HG03139 (cell line): ENCODE measurements at regions not wholly inside any gene's neighbourhood (a gene's known extent, or its start where the extent isn't known, plus 50 kb on each side); places are given as distances from the start of the nearest gene placed in this dataset.

Experiments
- ATAC-seq: cut with Tn5 transposase; IDR thresholded peaks from one replicate; pipeline ENCODE4 v1.9.1; 2021; ENCODE audit not compliant: unreplicated experiment

- ATAC-seq: no peak
Observed at GRCh38 chr10:130400890-130401289, 264.7 kb downstream of the GLRX3 start.

DNA sequence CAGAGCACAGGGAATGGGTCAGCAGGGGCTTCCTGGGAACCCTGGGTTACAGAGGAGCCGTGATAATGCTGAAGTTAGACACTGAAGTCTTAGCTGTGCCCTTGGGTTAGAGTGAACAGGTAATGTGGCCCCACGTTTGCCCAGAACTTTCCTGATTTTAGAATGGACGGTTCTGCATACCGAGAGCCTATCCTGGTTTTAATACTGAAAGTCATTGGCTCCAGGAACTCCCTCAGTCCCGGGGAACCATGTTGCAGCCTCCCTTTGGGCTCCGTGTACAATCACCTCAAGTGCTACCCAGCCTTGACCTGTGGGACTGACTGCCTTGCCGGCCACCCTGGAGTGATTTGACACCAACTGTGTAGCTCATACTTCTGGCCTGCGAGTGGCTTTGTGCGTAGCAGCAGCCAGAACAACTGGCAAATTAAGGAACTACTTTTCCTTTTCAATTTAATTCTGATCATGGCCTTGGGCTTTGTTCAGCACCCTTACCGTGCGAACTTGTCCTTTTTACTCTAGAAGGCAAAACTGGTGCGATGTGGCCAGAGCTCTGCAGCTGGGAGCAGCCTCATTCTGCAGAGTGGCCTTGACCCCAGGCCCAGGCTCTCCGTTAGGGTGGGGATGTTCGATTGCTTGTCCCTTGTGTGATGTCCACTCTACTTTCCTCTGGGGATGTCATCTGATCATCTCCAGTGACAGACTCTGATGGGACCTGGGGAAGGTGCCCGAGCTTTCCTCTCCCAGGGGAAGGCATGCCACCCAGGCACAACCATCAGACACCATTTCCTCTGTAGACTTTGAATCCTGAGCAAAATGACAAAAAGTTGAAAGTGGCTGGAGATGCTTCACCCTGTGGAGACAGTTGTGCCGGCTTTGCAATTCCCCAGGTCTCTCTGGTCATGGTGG, 265.9 kb downstream of the GLRX3 start:
- ATAC-seq: no peak

GRCh38 chr10:130403153-130404075, 267.2 kb downstream of the GLRX3 start:
- no peak for ATAC-seq

- ATAC-seq: no peak
Observed at GRCh38 chr10:130404476-130405055, 268.4 kb downstream of the GLRX3 start.

DNA sequence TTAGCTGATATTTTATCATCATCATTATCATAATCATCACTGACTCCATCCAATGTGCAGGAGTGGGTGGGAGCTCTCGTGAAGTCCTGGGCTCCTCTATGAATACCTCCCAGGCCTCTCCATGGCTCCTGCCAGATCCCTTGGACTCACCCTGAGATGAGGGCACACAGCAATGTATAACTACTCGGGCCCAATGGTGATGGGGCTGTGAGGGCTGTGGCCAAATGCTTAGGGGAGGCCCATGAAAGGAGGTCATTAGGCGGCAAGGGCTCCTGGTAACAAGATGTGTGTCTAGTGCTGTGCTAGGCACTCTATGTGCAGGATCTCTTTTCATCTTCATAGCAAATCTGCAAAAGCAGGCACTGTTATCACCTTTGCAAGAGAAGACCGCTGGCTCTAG, 270.9 kb downstream of the GLRX3 start:
- ATAC-seq: no peak

- no peak for ATAC-seq
Observed at GRCh38 chr10:130409331-130409730, 273.1 kb downstream of the GLRX3 start.

DNA sequence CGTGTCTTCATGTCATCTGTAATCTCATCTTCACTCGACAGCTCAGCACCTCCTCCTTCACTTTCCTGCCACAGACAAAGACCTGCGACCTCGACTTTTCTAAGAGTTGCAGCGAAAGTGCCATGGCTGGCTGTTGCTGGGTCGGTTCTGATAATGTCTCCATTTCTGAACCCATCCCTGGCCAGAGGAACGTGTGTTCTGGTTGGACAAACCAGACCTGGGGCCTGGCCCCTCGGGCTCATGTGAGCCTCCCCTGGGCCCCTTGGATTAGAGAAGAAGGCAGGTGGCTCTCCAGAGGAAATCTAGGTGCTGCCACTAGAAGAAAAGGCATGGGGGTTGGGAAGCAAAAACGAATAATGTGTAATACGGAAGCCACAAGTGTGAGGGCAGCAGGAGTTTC, 273.7 kb downstream of the GLRX3 start:
- no peak for ATAC-seq

DNA sequence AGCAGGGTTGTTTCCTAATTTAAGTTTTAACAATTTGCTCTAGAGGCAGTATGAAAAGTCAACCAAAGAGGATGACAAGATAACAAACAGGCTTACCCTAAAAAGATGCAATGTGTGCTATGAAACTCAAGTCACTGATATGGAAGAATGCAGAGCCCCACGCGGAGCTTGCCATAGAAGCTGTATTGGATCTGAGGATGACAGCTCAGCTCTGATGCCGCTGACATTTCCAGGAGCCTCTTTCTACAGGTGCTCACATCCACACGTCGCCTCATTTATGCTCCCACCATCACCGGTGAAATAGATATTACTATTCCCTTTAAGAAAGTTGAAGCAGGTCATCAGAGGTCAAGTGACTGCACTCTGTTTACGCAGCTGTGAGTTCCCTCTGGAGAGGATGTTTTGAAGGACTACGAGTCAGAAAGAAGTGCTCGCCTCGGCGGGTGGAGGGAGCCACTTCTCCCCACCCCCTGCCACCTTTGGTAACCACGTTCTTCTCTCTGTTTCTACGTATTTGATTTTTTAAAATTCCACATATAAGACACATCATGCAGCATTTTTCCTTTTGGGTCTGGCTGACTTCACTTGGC, 275.4 kb downstream of the GLRX3 start:
- ATAC-seq: no peak

- no peak for ATAC-seq
Observed at GRCh38 chr10:130412317-130412716, 276.1 kb downstream of the GLRX3 start.

DNA sequence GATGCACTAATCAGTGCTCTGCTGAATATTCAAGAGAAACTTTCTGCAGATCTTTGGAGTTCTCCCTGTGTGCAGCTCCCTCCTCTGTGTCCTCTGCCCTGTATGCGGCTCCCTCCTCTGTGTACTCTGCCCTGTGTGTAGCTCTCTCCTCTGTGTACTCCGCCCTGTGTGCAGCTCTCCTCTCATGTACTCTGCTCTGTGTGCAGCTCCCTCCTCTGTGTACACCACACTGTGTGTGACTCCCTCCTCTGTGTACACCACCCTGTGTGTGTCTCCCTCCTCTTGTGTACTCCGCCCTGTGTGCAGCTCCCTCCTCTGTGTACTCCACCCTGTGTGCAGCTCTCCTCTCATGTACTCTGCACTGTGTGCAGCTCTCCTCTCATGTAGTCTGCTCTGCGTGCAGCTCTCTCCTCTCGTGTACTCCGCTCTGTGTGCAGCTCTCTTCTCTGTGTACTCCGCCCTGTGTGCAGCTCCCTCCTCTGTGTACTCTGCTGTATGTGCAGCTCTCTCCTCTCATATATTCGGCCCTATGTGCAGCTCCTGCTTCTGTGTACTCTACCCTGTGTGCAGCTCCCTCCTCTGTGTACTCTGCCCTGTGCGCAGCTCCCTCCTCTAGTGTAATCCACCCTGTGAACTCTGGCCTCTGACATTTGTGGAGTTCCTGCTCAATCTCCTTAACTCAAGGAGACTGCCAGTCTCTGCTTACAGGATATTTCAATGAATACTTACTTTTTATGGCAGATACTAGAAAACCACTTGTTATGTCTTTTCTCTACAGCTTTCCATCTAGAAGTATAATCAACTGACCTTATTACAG, 280.4 kb downstream of the GLRX3 start:
- ATAC-seq: no peak

GRCh38 chr10:130418731-130419130, 282.5 kb downstream of the GLRX3 start:
- ATAC-seq: no peak

DNA sequence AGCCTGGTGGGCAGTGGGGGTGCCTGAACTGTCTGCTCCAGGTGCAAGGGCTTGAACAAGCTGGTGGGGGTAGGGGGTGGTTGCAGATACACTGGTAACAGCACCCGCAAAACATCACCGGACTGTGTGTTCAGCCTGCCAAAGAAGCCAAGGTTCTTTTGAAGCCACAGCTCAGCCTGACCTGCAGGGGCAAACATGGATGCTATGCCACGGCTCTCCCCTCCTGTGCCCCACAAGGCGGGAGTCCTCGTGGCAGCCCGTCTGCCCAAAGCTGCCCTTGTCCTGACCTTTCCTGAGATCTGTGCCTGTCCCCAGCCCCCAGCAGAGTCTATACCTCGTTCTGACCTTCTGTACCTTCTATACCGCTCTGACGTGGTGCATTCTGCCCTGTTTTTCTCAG, 285.7 kb downstream of the GLRX3 start:
- no peak for ATAC-seq

GRCh38 chr10:130422366-130423324, 286.5 kb downstream of the GLRX3 start:
- ATAC-seq: no peak

- no peak for ATAC-seq
Observed at GRCh38 chr10:130423455-130424305, 287.5 kb downstream of the GLRX3 start.

DNA sequence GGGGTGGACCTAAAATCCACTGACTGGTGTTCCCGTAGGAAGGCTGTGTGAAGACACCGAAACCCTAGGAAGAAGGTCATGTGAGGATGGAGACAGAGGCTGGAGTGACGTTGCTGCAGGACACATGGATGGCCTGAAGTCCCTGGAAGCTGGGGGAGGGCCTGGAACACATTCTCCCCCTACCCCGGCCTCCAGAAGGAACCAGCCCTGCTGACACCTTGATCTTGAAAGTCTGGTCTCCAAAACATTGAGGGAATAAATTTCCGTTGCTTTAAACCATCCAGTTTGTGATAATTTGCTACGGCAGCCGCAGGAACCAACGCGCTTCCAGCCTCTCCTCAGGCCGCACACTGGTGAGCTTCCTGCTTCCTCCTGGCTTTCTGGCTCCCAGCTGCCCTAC, 288.2 kb downstream of the GLRX3 start:
- no peak for ATAC-seq

GRCh38 chr10:130425169-130425568, 289.0 kb downstream of the GLRX3 start:
- no peak for ATAC-seq

DNA sequence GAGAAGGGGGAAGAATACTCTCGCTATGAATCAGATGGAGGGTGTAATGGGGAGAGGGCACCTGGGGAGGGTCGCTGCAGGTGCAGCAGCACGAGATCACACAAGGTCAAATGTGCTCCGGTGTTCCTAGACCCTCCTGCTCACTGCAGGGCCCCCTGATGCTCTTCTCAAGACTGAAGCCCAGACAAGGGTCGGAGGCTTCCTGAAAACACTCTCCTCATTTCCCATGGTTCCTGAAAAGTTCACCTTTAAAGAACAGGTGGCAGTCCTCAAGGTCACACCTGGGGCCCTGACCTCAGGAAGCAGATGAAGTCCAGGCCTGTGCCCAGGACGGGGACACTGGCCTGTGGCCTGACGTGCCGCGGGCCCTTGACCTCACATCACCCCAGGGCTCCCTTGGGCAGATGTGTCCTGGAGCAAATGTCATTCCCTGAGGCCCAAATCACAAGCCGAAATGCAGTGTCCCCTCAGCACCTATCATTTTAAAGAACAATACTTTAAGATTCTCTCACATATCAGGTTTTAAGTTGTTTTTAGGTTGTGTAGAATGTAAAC, 289.8 kb downstream of the GLRX3 start:
- no peak for ATAC-seq

DNA sequence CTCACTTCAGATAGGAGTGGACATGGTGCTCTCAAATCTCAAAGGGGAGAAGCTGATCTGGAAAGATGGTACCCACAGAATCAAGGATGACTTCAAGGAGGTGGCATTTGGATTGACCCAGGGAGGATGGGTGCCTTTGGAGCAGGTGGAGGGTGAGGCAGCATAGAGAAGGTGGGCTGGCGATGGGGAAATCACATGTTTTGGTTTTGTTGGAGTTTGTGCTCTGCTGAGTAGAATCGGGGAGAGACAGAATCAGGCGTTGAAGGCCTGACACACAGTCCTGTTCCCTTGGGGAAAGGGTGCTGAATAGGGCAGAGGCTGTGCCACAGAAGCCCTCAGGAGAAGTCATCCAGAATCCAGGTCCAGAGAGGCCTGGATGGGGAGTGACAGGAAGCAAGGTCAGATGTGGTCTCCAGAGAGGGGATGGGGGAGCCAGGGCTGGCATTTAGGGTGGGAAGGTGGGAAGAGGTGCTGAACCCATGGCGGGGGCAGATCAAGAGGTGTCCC, 291.1 kb downstream of the GLRX3 start:
- ATAC-seq: no peak
